ENCODE measurements at regions not wholly inside any gene's neighbourhood (a gene's known extent, or its start where the extent isn't known, plus 50 kb on each side); places are given as distances from the start of the nearest gene placed in this dataset.

- no peak for DNase-seq (ENCODE audit: low read depth)
- Mint-ChIP-seq H3K4me1 (ENCODE audit: low read depth, unreplicated experiment) (peaks cover 13% of the 10 kb centered on the region), H3K4me3 (ENCODE audit: unreplicated experiment) (no peak overlapping the region), H3K9me3 (ENCODE audit: unreplicated experiment) (no peaks in the 10 kb centered on the region), H3K27me3 (ENCODE audit: low read depth, unreplicated experiment) (no peaks in the 10 kb centered on the region), H3K27ac (ENCODE audit: unreplicated experiment) (no peak overlapping the region), H3K36me3 (ENCODE audit: low read depth, unreplicated experiment) (no peaks in the 10 kb centered on the region)
- Histone ChIP-seq H3K27me3 (ENCODE audit: insufficient read depth, low read length) (no peaks in the 10 kb centered on the region), H2AFZ (ENCODE audit: low read depth, low read length) (no peak overlapping the region), H4K20me1 (ENCODE audit: insufficient read depth, low read length) (no peaks in the 10 kb centered on the region), H3K9me3 (ENCODE audit: insufficient read depth, low read depth, low read length) (no peaks in the 10 kb centered on the region), H3K4me2 (ENCODE audit: low read length) (no peak overlapping the region), H3K27ac (ENCODE audit: low read depth, low read length) (no peak overlapping the region), H3K4me1 (ENCODE audit: insufficient read depth, low read length) (no peaks in the 10 kb centered on the region), H3K4me3 (ENCODE audit: insufficient read depth, low read depth, low read length) (no peak overlapping the region), H3K9ac (ENCODE audit: low read length) (no peak overlapping the region), H3K79me2 (ENCODE audit: insufficient read depth, low read length) (no peaks in the 10 kb centered on the region), H3K36me3 (ENCODE audit: insufficient read depth, low read length) (no peaks in the 10 kb centered on the region)
- TF ChIP-seq EZH2 (IDR thresholded peaks at IDR 0.05; ENCODE audit: insufficient read depth, low read length): no peak
- no peak for TF ChIP-seq CTCF (IDR thresholded peaks at IDR 0.05; ENCODE audit: insufficient read depth, low read depth, low read length)
- FAIRE-seq: no peak
Measured at GRCh38 chr4:121270389-121270788, 106.3 kb upstream of the TNIP3 start.

- H3K9me3 ChIP-seq (ENCODE audit: insufficient read depth, low read depth, low read length): no peaks in the 10 kb centered on the region
- FAIRE-seq (no peak), DNase-seq (ENCODE audit: low read depth) (no peak)
- no peak overlapping the region for H3K27ac Mint-ChIP-seq (ENCODE audit: unreplicated experiment)
- no peaks in the 10 kb centered on the region for H3K36me3 Mint-ChIP-seq (ENCODE audit: low read depth, unreplicated experiment)
- no peaks in the 10 kb centered on the region for H4K20me1 ChIP-seq (ENCODE audit: insufficient read depth, low read length)
- no peak for TF ChIP-seq EZH2 (IDR thresholded peaks at IDR 0.05; ENCODE audit: insufficient read depth, low read length)
- TF ChIP-seq CTCF (IDR thresholded peaks at IDR 0.05; ENCODE audit: insufficient read depth, low read depth, low read length): no peak
- no peak overlapping the region for H3K9ac ChIP-seq (ENCODE audit: low read length)
- no peak overlapping the region for H3K4me3 Mint-ChIP-seq (ENCODE audit: unreplicated experiment)
- H2AFZ ChIP-seq (ENCODE audit: low read depth, low read length): no peak overlapping the region
- no peaks in the 10 kb centered on the region for H3K4me1 ChIP-seq (ENCODE audit: insufficient read depth, low read length)
- no peak overlapping the region for H3K4me3 ChIP-seq (ENCODE audit: insufficient read depth, low read depth, low read length)
- H3K79me2 ChIP-seq (ENCODE audit: insufficient read depth, low read length): no peaks in the 10 kb centered on the region
- H3K27ac ChIP-seq (ENCODE audit: low read depth, low read length): no peak overlapping the region
- no peaks in the 10 kb centered on the region for H3K9me3 Mint-ChIP-seq (ENCODE audit: unreplicated experiment)
- H3K4me1 Mint-ChIP-seq (ENCODE audit: low read depth, unreplicated experiment): peaks cover 13% of the 10 kb centered on the region
- no peak overlapping the region for H3K4me2 ChIP-seq (ENCODE audit: low read length)
- H3K36me3 ChIP-seq (ENCODE audit: insufficient read depth, low read length): no peaks in the 10 kb centered on the region
- no peaks in the 10 kb centered on the region for H3K27me3 Mint-ChIP-seq (ENCODE audit: low read depth, unreplicated experiment)
- H3K27me3 ChIP-seq (ENCODE audit: insufficient read depth, low read length): no peaks in the 10 kb centered on the region
Measured at GRCh38 chr4:121269001-121269400, 104.9 kb upstream of the TNIP3 start.

- H3K4me3 ChIP-seq (ENCODE audit: insufficient read depth, low read depth, low read length): no peak overlapping the region
- H3K27ac Mint-ChIP-seq (ENCODE audit: unreplicated experiment): no peak overlapping the region
- H3K36me3 ChIP-seq (ENCODE audit: insufficient read depth, low read length): no peaks in the 10 kb centered on the region
- TF ChIP-seq CTCF (IDR thresholded peaks at IDR 0.05; ENCODE audit: insufficient read depth, low read depth, low read length) (no peak), EZH2 (IDR thresholded peaks at IDR 0.05; ENCODE audit: insufficient read depth, low read length) (no peak)
- H4K20me1 ChIP-seq (ENCODE audit: insufficient read depth, low read length): no peaks in the 10 kb centered on the region
- H3K36me3 Mint-ChIP-seq (ENCODE audit: low read depth, unreplicated experiment): no peaks in the 10 kb centered on the region
- peaks cover 6% of the 10 kb centered on the region for H3K4me1 Mint-ChIP-seq (ENCODE audit: low read depth, unreplicated experiment)
- H3K4me1 ChIP-seq (ENCODE audit: insufficient read depth, low read length): no peaks in the 10 kb centered on the region
- H3K27ac ChIP-seq (ENCODE audit: low read depth, low read length): no peak overlapping the region
- no peaks in the 10 kb centered on the region for H3K27me3 ChIP-seq (ENCODE audit: insufficient read depth, low read length)
- H3K79me2 ChIP-seq (ENCODE audit: insufficient read depth, low read length): no peaks in the 10 kb centered on the region
- no peak overlapping the region for H3K4me3 Mint-ChIP-seq (ENCODE audit: unreplicated experiment)
- no peak for DNase-seq (ENCODE audit: low read depth)
- H3K9me3 Mint-ChIP-seq (ENCODE audit: unreplicated experiment): no peaks in the 10 kb centered on the region
- no peaks in the 10 kb centered on the region for H3K9me3 ChIP-seq (ENCODE audit: insufficient read depth, low read depth, low read length)
- H2AFZ ChIP-seq (ENCODE audit: low read depth, low read length): no peak overlapping the region
- no peak for FAIRE-seq
- H3K4me2 ChIP-seq (ENCODE audit: low read length): no peak overlapping the region
- H3K9ac ChIP-seq (ENCODE audit: low read length): no peak overlapping the region
- H3K27me3 Mint-ChIP-seq (ENCODE audit: low read depth, unreplicated experiment): peaks cover 4% of the 10 kb centered on the region
Measured at GRCh38 chr4:121266982-121267381, 102.9 kb upstream of the TNIP3 start.
